GM12873 (cell line): ENCODE measurements at regions not wholly inside any gene's neighbourhood (a gene's known extent, or its start where the extent isn't known, plus 50 kb on each side); places are given as distances from the start of the nearest gene placed in this dataset.

Source experiments
- CTCF ChIP-seq: IDR thresholded peaks from 2 replicates; pipeline ENCODE4 v1.5.1; 2012; ENCODE audit warnings: low read depth, mild to moderate bottlenecking, moderate library complexity, low read length, control low read depth; ENCODE audit not compliant: insufficient read depth; ENCODE audit errors: missing control alignments

GRCh38 chr17:69918164-69918563 is 156.9 kb upstream of the KCNJ16 start:
- no peak for TF ChIP-seq CTCF

DNA sequence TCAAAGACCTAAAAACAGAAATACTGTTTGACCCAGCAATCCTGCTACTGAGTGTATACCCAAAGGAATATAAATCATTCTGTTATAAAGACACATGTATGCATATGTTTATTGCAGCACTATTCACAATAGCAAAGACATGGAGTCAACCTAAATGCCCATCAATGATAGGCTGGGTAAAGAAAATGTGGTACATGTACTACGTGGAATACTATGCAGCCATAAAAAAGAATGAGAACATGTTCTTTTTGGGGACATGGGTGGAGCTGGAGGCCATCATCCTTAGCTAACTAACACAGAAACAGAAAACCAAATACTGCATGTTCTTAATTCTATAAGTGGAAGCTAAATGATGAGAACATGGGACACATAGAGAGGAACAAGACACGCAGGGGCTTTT is 155.2 kb upstream of the KCNJ16 start:
- TF ChIP-seq CTCF = no peak

DNA sequence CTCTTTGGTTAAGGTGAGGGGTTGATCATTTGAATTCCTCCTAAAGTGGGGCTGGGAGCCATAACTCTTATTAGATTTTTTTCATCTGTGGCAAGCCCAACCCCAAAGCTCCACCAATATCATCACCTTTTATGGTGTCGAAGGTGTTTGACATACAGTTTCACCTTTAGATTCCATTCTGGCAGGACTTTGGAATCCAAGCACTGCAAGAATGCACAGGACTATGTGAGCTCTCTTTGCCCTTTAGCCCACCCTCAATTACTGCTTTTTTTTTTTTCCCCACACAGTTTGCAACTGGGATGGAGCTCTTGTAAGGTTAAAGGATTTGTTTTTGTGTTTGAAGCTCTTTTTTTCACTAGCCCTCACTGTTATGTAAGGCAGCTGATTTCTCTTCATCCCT is 154.0 kb upstream of the KCNJ16 start:
- no peak for TF ChIP-seq CTCF

GRCh38 chr17:69928611-69929010 is 146.4 kb upstream of the KCNJ16 start:
- no peak for TF ChIP-seq CTCF

- no peak for TF ChIP-seq CTCF
Observed at GRCh38 chr17:69936996-69937395, 138.0 kb upstream of the KCNJ16 start.

GRCh38 chr17:69943058-69943457 is 132.0 kb upstream of the KCNJ16 start:
- TF ChIP-seq CTCF = no peak

- TF ChIP-seq CTCF = no peak
Observed at GRCh38 chr17:69944406-69944805, 130.6 kb upstream of the KCNJ16 start.

- no peak for TF ChIP-seq CTCF
Observed at GRCh38 chr17:69945698-69946185, 129.3 kb upstream of the KCNJ16 start.
